CD4-positive, alpha-beta T cell (primary cell): ENCODE measurements at regions not wholly inside any gene's neighbourhood (a gene's known extent, or its start where the extent isn't known, plus 50 kb on each side); places are given as distances from the start of the nearest gene placed in this dataset.

Experiments used
- ATAC-seq: fragments of 200-7000 bp; cut with Tn5 transposase; one replicate; pipeline ENCODE4 v1.10.0; 2022; ENCODE audit warnings: mild to moderate bottlenecking; ENCODE audit not compliant: poor library complexity
- CTCF ChIA-PET: fragments of 350-600 bp; sonication (Branson Sonifier 250); formaldehyde crosslinking; loops from one replicate; lab custom pipeline; 2021; ENCODE audit warnings: antibody characterized with exemption, inconsistent platforms; lab: Charles Lee
- POLR2A ChIA-PET: fragments of 350-600 bp; sonication (Branson Sonifier 250); formaldehyde crosslinking; loops from one replicate; lab custom pipeline; 2021; ENCODE audit warnings: antibody characterized with exemption, inconsistent platforms; lab: Charles Lee
- DNase-seq, 14 experiments: peaks; one replicate each; pipeline ENCODE4 v3.0.0-alpha.2; 2013 to 2020; ENCODE audit warnings: mixed read lengths in 2 of 14
- H3K27ac ChIP-seq, 2 donors: one replicate each; pipeline versions ENCODE4 v1.5.1 to v1.7.0; 2013; ENCODE audit warnings: low read length in 2 of 2, low read depth in 1 of 2, mild to moderate bottlenecking in 1 of 2
- H3K27me3 ChIP-seq, 2 experiments: 1 replicate in 1 of 2; 2 replicates in 1 of 2; pipeline versions ENCODE4 v1.6.1 to v1.7.0; 2013; ENCODE audit warnings: low read length in 2 of 2, control low read depth in 1 of 2, mild to moderate bottlenecking in 1 of 2, moderate library complexity in 1 of 2; ENCODE audit not compliant: insufficient read depth in 2 of 2, control insufficient read depth in 1 of 2
- H3K36me3 ChIP-seq: one replicate; pipeline ENCODE4 v1.6.1; 2013; ENCODE audit warnings: low read length, control low read depth; ENCODE audit not compliant: insufficient read depth
- H3K4me1 ChIP-seq: one replicate; pipeline ENCODE4 v1.6.1; 2013; ENCODE audit warnings: low read length, control low read depth; ENCODE audit not compliant: insufficient read depth
- H3K4me3 ChIP-seq: one replicate; pipeline ENCODE4 v1.5.1; 2013; ENCODE audit warnings: mild to moderate bottlenecking, low read length, moderate library complexity
- H3K9me3 ChIP-seq, 2 experiments: 1 replicate in 1 of 2; 2 replicates in 1 of 2; pipeline versions ENCODE4 v1.6.1 to v1.7.0; 2013; ENCODE audit warnings: low read length in 2 of 2, mild to moderate bottlenecking in 2 of 2, control low read depth in 1 of 2, moderate library complexity in 1 of 2; ENCODE audit not compliant: control insufficient read depth in 1 of 2, insufficient read depth in 1 of 2
- H3K27ac Mint-ChIP-seq: one replicate; pipeline ENCODE4 v1.8.0; 2020; ENCODE audit warnings: mixed read lengths
- H3K27me3 Mint-ChIP-seq: one replicate; pipeline ENCODE4 v1.8.0; 2021; ENCODE audit warnings: mixed read lengths
- H3K36me3 Mint-ChIP-seq: one replicate; pipeline ENCODE4 v1.8.0; 2021; ENCODE audit warnings: low read depth, mixed read lengths
- H3K4me1 Mint-ChIP-seq: one replicate; pipeline ENCODE4 v1.8.0; 2021; ENCODE audit warnings: low read depth, mixed read lengths
- H3K4me3 Mint-ChIP-seq: one replicate; pipeline ENCODE4 v1.8.0; 2020; ENCODE audit warnings: mild to moderate bottlenecking, mixed read lengths
- H3K9me3 Mint-ChIP-seq: one replicate; pipeline ENCODE4 v1.8.0; 2020; ENCODE audit warnings: mixed read lengths
- intact Hi-C, 2 experiments: fragments of 100-400 bp; cut with DNase I in 1 of 2; cut with micrococcal nuclease in 1 of 2; formaldehyde crosslinking; loops; one replicate each; pipeline versions ENCODE4 v1.15.1 to v1.9.0; 2023 to 2025; cut with DNase I, micrococcal nuclease
- TF ChIP-seq, protein P1 (sequence below): fragments of 200-600 bp; IDR thresholded peaks from one replicate; pipeline ENCODE4 v1.8.0; 2022; ENCODE audit warnings: antibody characterized with exemption, mild to moderate bottlenecking

DNA sequence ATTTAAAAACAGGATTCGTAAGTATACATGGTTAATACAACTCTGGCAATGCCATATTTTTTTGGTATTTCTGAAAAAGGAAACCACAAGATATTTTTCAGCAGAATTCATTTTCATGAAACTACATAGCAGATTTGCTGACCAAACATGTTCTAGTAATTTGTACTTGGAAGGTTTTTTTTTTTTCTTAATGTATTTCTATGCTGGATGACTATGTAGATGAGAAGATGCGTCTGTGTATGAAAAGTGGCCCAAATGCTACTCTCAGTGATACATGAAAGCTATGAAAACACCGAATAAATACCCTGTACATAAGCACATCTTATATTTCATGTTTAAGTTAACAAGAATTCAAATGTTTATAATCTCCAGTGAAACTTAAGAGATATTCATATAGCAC, 400.9 kb upstream of the CYLC2 start:
- Histone ChIP-seq H3K9me3 (no peaks in the 10 kb centered on the region), H3K36me3 (no peaks in the 10 kb centered on the region), H3K27me3 (no peaks in the 10 kb centered on the region), H3K27ac (no peak overlapping the region), H3K4me1 (no peaks in the 10 kb centered on the region), H3K4me3 (no peak overlapping the region)
- Mint-ChIP-seq H3K27ac (no peak overlapping the region), H3K4me3 (no peak overlapping the region), H3K4me1 (no peaks in the 10 kb centered on the region), H3K36me3 (no peaks in the 10 kb centered on the region), H3K27me3 (no peaks in the 10 kb centered on the region), H3K9me3 (peaks cover 13% of the 10 kb centered on the region)
- CTCF ChIA-PET: no interaction called here
- DNase-seq: no peak
- TF ChIP-seq, protein P1, sequence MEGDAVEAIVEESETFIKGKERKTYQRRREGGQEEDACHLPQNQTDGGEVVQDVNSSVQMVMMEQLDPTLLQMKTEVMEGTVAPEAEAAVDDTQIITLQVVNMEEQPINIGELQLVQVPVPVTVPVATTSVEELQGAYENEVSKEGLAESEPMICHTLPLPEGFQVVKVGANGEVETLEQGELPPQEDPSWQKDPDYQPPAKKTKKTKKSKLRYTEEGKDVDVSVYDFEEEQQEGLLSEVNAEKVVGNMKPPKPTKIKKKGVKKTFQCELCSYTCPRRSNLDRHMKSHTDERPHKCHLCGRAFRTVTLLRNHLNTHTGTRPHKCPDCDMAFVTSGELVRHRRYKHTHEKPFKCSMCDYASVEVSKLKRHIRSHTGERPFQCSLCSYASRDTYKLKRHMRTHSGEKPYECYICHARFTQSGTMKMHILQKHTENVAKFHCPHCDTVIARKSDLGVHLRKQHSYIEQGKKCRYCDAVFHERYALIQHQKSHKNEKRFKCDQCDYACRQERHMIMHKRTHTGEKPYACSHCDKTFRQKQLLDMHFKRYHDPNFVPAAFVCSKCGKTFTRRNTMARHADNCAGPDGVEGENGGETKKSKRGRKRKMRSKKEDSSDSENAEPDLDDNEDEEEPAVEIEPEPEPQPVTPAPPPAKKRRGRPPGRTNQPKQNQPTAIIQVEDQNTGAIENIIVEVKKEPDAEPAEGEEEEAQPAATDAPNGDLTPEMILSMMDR: no peak
- intact Hi-C loops: no loop called here
- POLR2A ChIA-PET: no interaction called here
- no peak for ATAC-seq

DNA sequence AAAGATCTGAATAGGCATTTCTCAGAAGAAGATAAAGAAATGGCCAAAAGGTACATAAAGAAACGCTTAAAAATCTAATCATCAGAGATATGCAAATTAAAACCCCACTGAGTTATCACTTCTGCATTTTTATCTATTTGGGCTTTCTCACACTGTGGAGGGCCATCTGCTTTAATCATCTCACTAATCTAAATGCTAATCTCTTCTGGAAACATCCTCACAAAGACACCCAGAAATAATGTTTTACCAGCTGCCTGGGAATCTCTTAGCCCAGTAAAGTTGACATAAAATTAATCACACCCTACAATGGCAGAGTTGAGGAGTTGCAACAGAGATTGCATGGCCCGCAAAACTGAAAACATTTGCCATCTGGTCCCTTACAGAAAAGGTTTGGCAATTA, 407.9 kb upstream of the CYLC2 start:
- Mint-ChIP-seq H3K27ac (no peak overlapping the region), H3K4me3 (no peak overlapping the region)
- no peaks in the 10 kb centered on the region for H3K4me1 ChIP-seq

DNA sequence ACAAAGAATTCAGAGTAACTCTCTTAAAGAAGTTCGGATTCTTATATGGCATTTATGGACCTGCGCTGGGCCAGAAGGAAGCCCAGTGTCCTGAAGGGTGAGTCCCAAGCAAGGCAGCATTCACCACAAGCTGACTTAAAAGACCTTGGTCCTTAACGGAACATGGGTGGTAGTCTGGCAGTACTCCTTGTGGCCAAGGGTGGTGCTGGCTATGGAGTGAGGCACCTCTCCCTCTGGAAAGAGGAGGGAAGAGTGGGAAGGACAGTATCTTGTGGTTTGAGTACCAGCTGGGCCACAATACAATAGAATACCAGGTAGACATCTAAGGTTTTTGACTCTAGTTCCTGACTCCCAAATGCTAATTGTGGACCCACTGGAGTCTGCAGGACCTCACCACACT, 425.7 kb upstream of the CYLC2 start:
- H3K4me3 ChIP-seq: no peak overlapping the region
- ATAC-seq: no peak
- Mint-ChIP-seq H3K4me1 (no peaks in the 10 kb centered on the region), H3K9me3 (peaks cover 10% of the 10 kb centered on the region), H3K4me3 (no peak overlapping the region), H3K27ac (no peak overlapping the region), H3K27me3 (no peaks in the 10 kb centered on the region), H3K36me3 (no peaks in the 10 kb centered on the region)
- no peak for DNase-seq
- H3K36me3 ChIP-seq: no peaks in the 10 kb centered on the region
- peaks cover 0 to 7% of the 10 kb centered on the region in 2 experiments for H3K9me3 ChIP-seq
- H3K4me1 ChIP-seq: no peaks in the 10 kb centered on the region
- ChIA-PET POLR2A (no interaction called here), CTCF (no interaction called here)
- no peaks in the 10 kb centered on the region for H3K27me3 ChIP-seq
- TF ChIP-seq, protein P1: no peak
- intact Hi-C loops: no loop called here
- no peak overlapping the region for H3K27ac ChIP-seq

More for the DNA sequence above, 407.9 kb upstream of the CYLC2 start:
- no peaks in the 10 kb centered on the region for H3K36me3 Mint-ChIP-seq
- ATAC-seq (no peak), DNase-seq (no peak)
- H3K27me3 Mint-ChIP-seq: no peaks in the 10 kb centered on the region
- no peaks in the 10 kb centered on the region for H3K27me3 ChIP-seq
- intact Hi-C loops: no loop called here
- H3K9me3 ChIP-seq: peaks cover 0 to 7% of the 10 kb centered on the region in 2 experiments
- H3K27ac ChIP-seq: no peak overlapping the region
- H3K9me3 Mint-ChIP-seq: peaks cover 6% of the 10 kb centered on the region
- ChIA-PET POLR2A (no interaction called here), CTCF (no interaction called here)
- no peaks in the 10 kb centered on the region for H3K36me3 ChIP-seq
- TF ChIP-seq, protein P1: no peak
- H3K4me1 Mint-ChIP-seq: no peaks in the 10 kb centered on the region
- no peak overlapping the region for H3K4me3 ChIP-seq
